HFF-Myc (cell line): ENCODE measurements at regions not wholly inside any gene's neighbourhood (a gene's known extent, or its start where the extent isn't known, plus 50 kb on each side); places are given as distances from the start of the nearest gene placed in this dataset.
A peak's percentile ranks its signal among the peaks of the same experiment; 100 is the strongest.

Experiments
- DNase-seq: peaks from one replicate; pipeline ENCODE4 v3.0.0-alpha.2; 2011; ENCODE audit warnings: low read depth; ENCODE audit errors: extremely low read depth
- H3K4me3 ChIP-seq: replicated peaks from 2 replicates; pipeline ENCODE4 v1.5.1; 2011; ENCODE audit warnings: low read depth, mild to moderate bottlenecking, control low read depth, low read length
- CTCF ChIP-seq: IDR thresholded peaks from 2 replicates; pipeline ENCODE4 v1.5.1; 2012; ENCODE audit warnings: mild to moderate bottlenecking, low read depth, low read length, control low read depth; ENCODE audit errors: missing control alignments

- TF ChIP-seq CTCF: no peak
- no peak for DNase-seq
- H3K4me3 ChIP-seq: no peak overlapping the region
Observed at GRCh38 chr3:148073721-148074456, 623.8 kb upstream of the AGTR1 start.

GRCh38 chr3:148074946-148075345, 622.8 kb upstream of the AGTR1 start:
- no peak overlapping the region for H3K4me3 ChIP-seq
- TF ChIP-seq CTCF: no peak
- no peak for DNase-seq

GRCh38 chr3:148075771-148076716, 621.7 kb upstream of the AGTR1 start:
- peak; percentile 78 for TF ChIP-seq CTCF
- peak; percentile 12 for DNase-seq
- H3K4me3 ChIP-seq: no peak overlapping the region

GRCh38 chr3:148077318-148077923, 620.3 kb upstream of the AGTR1 start:
- DNase-seq: no peak
- no peak overlapping the region for H3K4me3 ChIP-seq
- TF ChIP-seq CTCF: peak; percentile 33

- TF ChIP-seq CTCF: no peak
- DNase-seq: no peak
- no peak overlapping the region for H3K4me3 ChIP-seq
Observed at GRCh38 chr3:148077965-148078364, 619.7 kb upstream of the AGTR1 start.

GRCh38 chr3:148078658-148079057, 619.0 kb upstream of the AGTR1 start:
- no peak for DNase-seq
- H3K4me3 ChIP-seq: no peak overlapping the region
- no peak for TF ChIP-seq CTCF
